Left renal cortex interstitium (tissue), 4 donors: ENCODE measurements at regions not wholly inside any gene's neighbourhood (a gene's known extent, or its start where the extent isn't known, plus 50 kb on each side); places are given as distances from the start of the nearest gene placed in this dataset.

Source experiments
- DNase-seq, 4 donors: peaks; one replicate each; pipeline ENCODE4 v3.0.0-alpha.2; 2013; ENCODE audit warnings: low read depth in 4 of 4, low spot score in 2 of 4, missing footprints in 1 of 4

GRCh38 chr15:95208071-95208470, 976.7 kb downstream of the MCTP2 start:
- no peak for DNase-seq

- DNase-seq, result no peak
Measured at GRCh38 chr15:95208988-95209387, 977.6 kb downstream of the MCTP2 start.

GRCh38 chr15:95210436-95210981, 979.1 kb downstream of the MCTP2 start:
- no peak for DNase-seq

- no peak for DNase-seq
Measured at GRCh38 chr15:95215017-95215416, 983.7 kb downstream of the MCTP2 start.

- DNase-seq, result no peak
Measured at GRCh38 chr15:95226835-95227234, 995.5 kb downstream of the MCTP2 start.

- no peak for DNase-seq
Measured at GRCh38 chr15:95227235-95227634, 995.9 kb downstream of the MCTP2 start.

- DNase-seq, result no peak
Measured at GRCh38 chr15:95228856-95229555, 997.6 kb downstream of the MCTP2 start.

GRCh38 chr15:95235033-95235432, 1003.7 kb downstream of the MCTP2 start:
- no peak for DNase-seq

- no peak for DNase-seq
Measured at GRCh38 chr15:95247071-95247984, 1016.0 kb downstream of the MCTP2 start.

GRCh38 chr15:95249524-95249923, 1018.2 kb downstream of the MCTP2 start:
- no peak for DNase-seq

GRCh38 chr15:95252404-95252803, 1021.0 kb downstream of the MCTP2 start:
- no peak for DNase-seq

GRCh38 chr15:95254263-95254662, 1022.9 kb downstream of the MCTP2 start:
- no peak for DNase-seq

GRCh38 chr15:95259513-95259912, 1028.2 kb downstream of the MCTP2 start:
- DNase-seq, result peak; percentile 73 to 93 (median 86)

- DNase-seq, result peak in 1 of 4 donors; percentile 50
Measured at GRCh38 chr15:95259965-95260364, 1028.6 kb downstream of the MCTP2 start.

- DNase-seq, result no peak
Measured at GRCh38 chr15:95260856-95261255, 1029.5 kb downstream of the MCTP2 start.

GRCh38 chr15:95261546-95261945, 1030.2 kb downstream of the MCTP2 start:
- no peak for DNase-seq

- no peak for DNase-seq
Measured at GRCh38 chr15:95261968-95262367, 1030.6 kb downstream of the MCTP2 start.

- no peak for DNase-seq
Measured at GRCh38 chr15:95262866-95263564, 1031.7 kb downstream of the MCTP2 start.

- DNase-seq, result no peak
Measured at GRCh38 chr15:95263751-95264150, 1032.4 kb downstream of the MCTP2 start.

- DNase-seq, result no peak
Measured at GRCh38 chr15:95265419-95265997, 1034.1 kb downstream of the MCTP2 start.
